ENCODE measurements at regions not wholly inside any gene's neighbourhood (a gene's known extent, or its start where the extent isn't known, plus 50 kb on each side); places are given as distances from the start of the nearest gene placed in this dataset.

DNA sequence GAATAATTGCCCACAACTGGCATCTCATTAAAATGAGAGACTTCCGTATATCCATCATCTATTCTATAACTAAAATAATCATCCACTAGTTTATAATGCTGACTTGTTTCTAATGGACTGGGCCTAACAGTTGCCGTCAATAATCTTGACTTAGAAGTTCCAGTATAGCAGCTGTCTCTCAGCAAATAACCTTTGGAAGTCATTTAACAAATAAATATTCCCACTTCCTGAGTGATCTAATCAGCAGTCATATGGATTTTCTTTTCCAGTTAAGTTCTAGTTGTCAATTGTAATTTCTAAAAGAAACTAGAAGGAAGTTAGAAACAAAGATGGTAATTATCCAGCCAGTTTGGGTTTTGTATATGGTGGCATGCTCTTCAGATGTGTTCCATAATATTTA is 177.8 kb downstream of the GXYLT1 start:
- H3K36me3 ChIP-seq (ENCODE audit: control insufficient read depth, insufficient read depth, low read length), result no peaks in the 10 kb centered on the region
- no peak overlapping the region for H3K27ac ChIP-seq (ENCODE audit: low read length)
- no peak for DNase-seq (ENCODE audit: low read depth, low spot score)
- no CpG with 5 or more reads among the region's 2 CpGs for WGBS (ENCODE audit: insufficient coverage, insufficient read length)
- H3K9me3 ChIP-seq (ENCODE audit: control insufficient read depth, insufficient read depth, low read length), result no peaks in the 10 kb centered on the region
- no peaks in the 10 kb centered on the region for H3K27me3 ChIP-seq (ENCODE audit: control insufficient read depth, insufficient read depth, low read length)
- H3K4me1 ChIP-seq (ENCODE audit: control insufficient read depth, insufficient read depth, low read length), result 0 out of 2 replicates have a peak, but pooled peaks cover 1% of the 10 kb centered on the region
- H3K4me3 ChIP-seq (ENCODE audit: low read length), result no peak overlapping the region

DNA sequence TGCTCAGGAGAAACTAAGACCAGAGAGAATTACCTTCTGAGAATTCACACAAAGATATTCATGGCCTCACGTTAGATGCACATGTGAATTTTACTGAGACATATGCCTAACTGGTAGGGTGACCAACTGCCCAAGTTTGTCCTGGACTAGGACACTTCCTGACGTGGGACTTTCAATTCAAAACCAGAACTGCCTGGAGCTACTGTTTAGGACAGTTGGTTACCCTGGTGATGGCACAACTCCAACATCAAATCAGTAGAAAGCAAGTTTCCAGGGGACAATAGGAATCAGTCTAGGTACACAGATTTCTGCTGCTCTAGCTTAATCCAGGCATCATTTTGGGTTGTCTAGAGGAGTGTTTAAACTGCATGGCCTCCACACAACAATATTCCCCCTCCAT is 178.7 kb downstream of the GXYLT1 start:
- 0 out of 2 replicates have a peak, but pooled peaks cover 1% of the 10 kb centered on the region for H3K4me1 ChIP-seq (ENCODE audit: control insufficient read depth, insufficient read depth, low read length)
- no peak overlapping the region for H3K4me3 ChIP-seq (ENCODE audit: low read length)
- no peak for DNase-seq (ENCODE audit: low read depth, low spot score)
- no peaks in the 10 kb centered on the region for H3K36me3 ChIP-seq (ENCODE audit: control insufficient read depth, insufficient read depth, low read length)
- no peaks in the 10 kb centered on the region for H3K27me3 ChIP-seq (ENCODE audit: control insufficient read depth, insufficient read depth, low read length)
- WGBS (ENCODE audit: insufficient coverage, insufficient read length), result no CpG with 5 or more reads among the region's 2 CpGs
- H3K9me3 ChIP-seq (ENCODE audit: control insufficient read depth, insufficient read depth, low read length), result no peaks in the 10 kb centered on the region
- no peak overlapping the region for H3K27ac ChIP-seq (ENCODE audit: low read length)

DNA sequence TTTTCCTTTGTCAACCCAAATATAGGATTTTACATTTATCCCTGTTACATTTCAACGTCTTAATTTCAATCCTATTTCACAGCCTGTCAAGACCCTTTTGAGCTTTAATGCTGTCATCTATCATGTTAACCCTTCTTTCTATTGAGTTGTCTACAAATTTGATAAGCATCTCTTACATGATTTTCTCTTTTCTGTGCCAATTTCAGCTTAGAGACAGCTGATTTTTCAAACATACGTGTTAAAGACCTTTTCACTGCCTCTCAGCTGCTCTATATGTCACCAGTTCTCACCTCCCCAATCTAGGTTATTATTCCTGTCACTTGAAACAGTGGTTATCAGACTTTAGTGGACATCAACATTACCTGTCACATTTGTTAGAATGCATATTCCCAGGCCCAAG is 181.3 kb downstream of the GXYLT1 start:
- H3K4me3 ChIP-seq (ENCODE audit: low read length), result no peak overlapping the region
- no peak overlapping the region for H3K27ac ChIP-seq (ENCODE audit: low read length)
- H3K9me3 ChIP-seq (ENCODE audit: control insufficient read depth, insufficient read depth, low read length), result no peaks in the 10 kb centered on the region
- H3K36me3 ChIP-seq (ENCODE audit: control insufficient read depth, insufficient read depth, low read length), result no peaks in the 10 kb centered on the region
- no peaks in the 10 kb centered on the region for H3K27me3 ChIP-seq (ENCODE audit: control insufficient read depth, insufficient read depth, low read length)
- no peaks in the 10 kb centered on the region for H3K4me1 ChIP-seq (ENCODE audit: control insufficient read depth, insufficient read depth, low read length)
- whole genome bisulfite sequencing (ENCODE audit: insufficient coverage, insufficient read length), result 100% methylated on average over 1 of the region's 2 CpGs
- DNase-seq (ENCODE audit: low read depth, low spot score), result no peak

DNA sequence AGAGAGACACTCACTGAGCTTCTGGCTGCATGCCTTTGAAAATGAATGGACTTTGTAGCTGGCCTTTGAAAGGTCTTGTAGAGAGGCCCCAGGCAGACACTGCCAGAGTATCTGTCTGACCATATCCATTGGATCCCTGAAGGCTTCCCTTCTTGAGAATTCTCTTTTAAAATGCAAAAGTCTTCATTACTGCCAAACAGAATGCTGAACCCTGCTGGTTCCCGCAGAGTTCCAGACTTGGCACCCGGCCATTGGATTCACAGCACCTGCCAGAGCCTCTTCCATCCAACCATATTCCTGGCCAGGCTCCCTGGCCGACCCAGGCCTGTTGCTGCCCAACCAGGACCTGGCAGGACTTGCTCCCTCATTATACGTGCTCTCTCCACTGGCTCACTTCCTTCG is 182.5 kb downstream of the GXYLT1 start:
- Histone ChIP-seq H3K27me3 (ENCODE audit: control insufficient read depth, insufficient read depth, low read length) (no peaks in the 10 kb centered on the region), H3K9me3 (ENCODE audit: control insufficient read depth, insufficient read depth, low read length) (no peaks in the 10 kb centered on the region), H3K4me3 (ENCODE audit: low read length) (no peak overlapping the region), H3K4me1 (ENCODE audit: control insufficient read depth, insufficient read depth, low read length) (no peaks in the 10 kb centered on the region), H3K36me3 (ENCODE audit: control insufficient read depth, insufficient read depth, low read length) (no peaks in the 10 kb centered on the region), H3K27ac (ENCODE audit: low read length) (no peak overlapping the region)
- no CpG with 5 or more reads among the region's 5 CpGs for WGBS (ENCODE audit: insufficient coverage, insufficient read length)
- no peak for DNase-seq (ENCODE audit: low read depth, low spot score)

DNA sequence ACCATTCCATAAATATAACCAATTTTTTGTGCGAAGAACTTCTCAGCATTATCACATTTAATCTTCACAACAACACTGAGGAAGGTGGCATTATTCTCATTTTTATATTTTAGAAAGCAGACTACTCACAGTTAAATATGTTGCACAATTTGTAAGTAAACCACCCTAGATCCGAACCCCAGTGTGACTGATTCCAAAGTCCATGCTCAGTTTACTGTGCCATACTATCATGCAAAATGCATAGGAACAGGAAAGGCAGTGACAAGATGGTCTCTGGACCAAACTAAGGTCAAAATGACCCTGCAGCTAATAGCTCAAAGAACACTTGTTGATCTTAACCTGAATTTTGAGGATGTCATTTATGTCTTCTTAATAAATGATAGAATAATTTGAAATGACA is 185.4 kb downstream of the GXYLT1 start:
- no peaks in the 10 kb centered on the region for H3K27me3 ChIP-seq (ENCODE audit: control insufficient read depth, insufficient read depth, low read length)
- H3K4me1 ChIP-seq (ENCODE audit: control insufficient read depth, insufficient read depth, low read length), result no peaks in the 10 kb centered on the region
- DNase-seq (ENCODE audit: low read depth, low spot score), result no peak
- H3K4me3 ChIP-seq (ENCODE audit: low read length), result no peak overlapping the region
- no peaks in the 10 kb centered on the region for H3K9me3 ChIP-seq (ENCODE audit: control insufficient read depth, insufficient read depth, low read length)
- no peaks in the 10 kb centered on the region for H3K36me3 ChIP-seq (ENCODE audit: control insufficient read depth, insufficient read depth, low read length)
- no CpG with 5 or more reads among the region's 2 CpGs for WGBS (ENCODE audit: insufficient coverage, insufficient read length)
- H3K27ac ChIP-seq (ENCODE audit: low read length), result no peak overlapping the region

DNA sequence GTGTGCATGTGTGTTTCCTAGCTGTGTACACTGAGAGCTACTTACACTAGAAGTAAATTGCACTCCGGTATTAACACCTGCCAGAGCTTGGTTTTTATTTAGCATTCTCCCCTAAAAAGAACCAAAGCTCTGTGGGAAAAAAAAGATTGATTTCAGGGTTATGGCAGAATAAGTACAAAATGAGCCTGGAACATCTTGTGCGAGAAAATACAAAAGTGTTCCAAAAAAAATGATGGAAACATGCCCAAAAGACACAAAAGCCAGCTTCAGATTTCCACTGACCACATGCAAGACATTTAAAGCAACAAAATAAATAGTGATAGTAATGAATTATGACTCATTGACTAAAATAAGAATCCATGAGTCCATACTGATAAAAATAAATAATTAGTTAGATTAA is 188.3 kb downstream of the GXYLT1 start:
- no CpG with 5 or more reads among the region's 2 CpGs for WGBS (ENCODE audit: insufficient coverage, insufficient read length)
- DNase-seq (ENCODE audit: low read depth, low spot score), result no peak
- no peaks in the 10 kb centered on the region for H3K9me3 ChIP-seq (ENCODE audit: control insufficient read depth, insufficient read depth, low read length)
- no peaks in the 10 kb centered on the region for H3K4me1 ChIP-seq (ENCODE audit: control insufficient read depth, insufficient read depth, low read length)
- no peaks in the 10 kb centered on the region for H3K27me3 ChIP-seq (ENCODE audit: control insufficient read depth, insufficient read depth, low read length)
- no peaks in the 10 kb centered on the region for H3K36me3 ChIP-seq (ENCODE audit: control insufficient read depth, insufficient read depth, low read length)
- H3K27ac ChIP-seq (ENCODE audit: low read length), result no peak overlapping the region
- H3K4me3 ChIP-seq (ENCODE audit: low read length), result no peak overlapping the region

DNA sequence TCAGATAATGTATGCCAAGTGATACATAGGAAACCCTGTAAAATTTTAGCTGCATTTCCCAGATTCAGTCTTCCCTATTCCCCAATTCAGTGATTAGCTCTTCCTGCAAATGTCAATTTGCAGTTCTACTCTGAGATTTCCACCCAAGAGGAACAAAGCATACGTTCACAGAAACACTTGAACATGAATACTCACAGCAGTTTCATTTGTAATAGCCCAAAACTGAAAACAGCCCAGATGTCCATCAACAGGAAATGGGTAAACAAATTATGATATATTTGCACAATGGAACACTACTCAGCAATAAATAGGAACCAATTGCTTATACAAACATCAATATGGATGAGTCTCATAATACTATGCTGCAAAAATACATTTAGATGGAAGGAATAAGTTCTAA is 194.2 kb downstream of the GXYLT1 start:
- DNase-seq (ENCODE audit: low read depth, low spot score), result no peak

DNA sequence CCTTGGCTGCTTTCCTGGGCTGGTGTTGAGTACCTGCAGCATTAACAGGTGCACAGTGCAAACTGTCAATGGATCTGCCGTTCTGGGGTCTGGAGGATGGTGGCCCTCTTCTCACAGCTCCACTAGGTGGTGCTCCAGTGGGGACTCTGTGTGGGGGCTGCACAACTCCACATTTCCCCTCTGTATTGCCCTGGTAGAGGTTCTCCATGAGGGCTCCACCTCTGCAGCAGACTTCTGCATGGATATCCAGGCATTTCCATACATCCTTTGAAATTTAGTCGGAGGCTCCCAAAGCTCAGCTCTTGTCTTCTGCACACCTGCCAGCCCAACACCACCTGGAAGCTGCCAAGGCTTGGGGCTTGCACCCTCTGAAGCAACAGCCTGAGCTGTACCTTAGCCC is 198.6 kb downstream of the GXYLT1 start:
- peaks cover 2% of the 10 kb centered on the region; the same call in 1 of the 2 replicates for H3K9me3 ChIP-seq (ENCODE audit: control insufficient read depth, insufficient read depth, low read length)
- no peaks in the 10 kb centered on the region for H3K27me3 ChIP-seq (ENCODE audit: control insufficient read depth, insufficient read depth, low read length)
- H3K27ac ChIP-seq (ENCODE audit: low read length), result no peak overlapping the region
- WGBS (ENCODE audit: insufficient coverage, insufficient read length), result no CpG with 5 or more reads among the region's 2 CpGs
- no peak overlapping the region for H3K4me3 ChIP-seq (ENCODE audit: low read length)
- no peak for DNase-seq (ENCODE audit: low read depth, low spot score)
- H3K4me1 ChIP-seq (ENCODE audit: control insufficient read depth, insufficient read depth, low read length), result no peaks in the 10 kb centered on the region
- no peaks in the 10 kb centered on the region for H3K36me3 ChIP-seq (ENCODE audit: control insufficient read depth, insufficient read depth, low read length)

More for the DNA sequence above, 194.2 kb downstream of the GXYLT1 start:
- WGBS (ENCODE audit: insufficient coverage, insufficient read length), result no CpG with 5 or more reads among the region's 1 CpG
- Histone ChIP-seq H3K4me1 (ENCODE audit: control insufficient read depth, insufficient read depth, low read length) (no peaks in the 10 kb centered on the region), H3K27me3 (ENCODE audit: control insufficient read depth, insufficient read depth, low read length) (no peaks in the 10 kb centered on the region), H3K4me3 (ENCODE audit: low read length) (no peak overlapping the region), H3K27ac (ENCODE audit: low read length) (no peak overlapping the region), H3K36me3 (ENCODE audit: control insufficient read depth, insufficient read depth, low read length) (no peaks in the 10 kb centered on the region), H3K9me3 (ENCODE audit: control insufficient read depth, insufficient read depth, low read length) (peaks cover 2% of the 10 kb centered on the region; the same call in 1 of the 2 replicates)

DNA sequence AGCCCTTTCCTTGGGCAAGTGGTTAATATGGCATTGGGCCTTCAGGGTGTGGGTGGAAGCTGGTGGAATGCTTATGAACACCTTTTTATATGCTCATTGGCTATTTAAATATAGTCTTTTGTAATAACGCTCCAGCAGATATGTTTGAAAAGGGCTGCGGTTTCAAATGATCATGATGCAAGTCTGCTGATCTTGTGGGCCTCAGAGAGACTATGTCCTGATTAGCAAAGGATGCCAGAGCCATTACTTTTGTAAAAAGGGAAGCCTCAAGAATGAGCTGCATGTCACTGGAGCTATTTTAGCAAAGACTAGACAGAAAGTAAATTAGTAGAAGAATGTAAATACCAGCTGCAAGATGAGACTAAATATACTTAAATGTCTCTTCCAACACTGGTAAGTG is 200.5 kb downstream of the GXYLT1 start:
- no peak overlapping the region for H3K27ac ChIP-seq (ENCODE audit: low read length)
- H3K4me3 ChIP-seq (ENCODE audit: low read length), result no peak overlapping the region
- no peaks in the 10 kb centered on the region for H3K4me1 ChIP-seq (ENCODE audit: control insufficient read depth, insufficient read depth, low read length)
- no CpG with 5 or more reads among the region's 2 CpGs for WGBS (ENCODE audit: insufficient coverage, insufficient read length)
- H3K27me3 ChIP-seq (ENCODE audit: control insufficient read depth, insufficient read depth, low read length), result no peaks in the 10 kb centered on the region
- H3K9me3 ChIP-seq (ENCODE audit: control insufficient read depth, insufficient read depth, low read length), result peaks cover 2% of the 10 kb centered on the region; the same call in 1 of the 2 replicates
- DNase-seq (ENCODE audit: low read depth, low spot score), result no peak
- no peaks in the 10 kb centered on the region for H3K36me3 ChIP-seq (ENCODE audit: control insufficient read depth, insufficient read depth, low read length)

DNA sequence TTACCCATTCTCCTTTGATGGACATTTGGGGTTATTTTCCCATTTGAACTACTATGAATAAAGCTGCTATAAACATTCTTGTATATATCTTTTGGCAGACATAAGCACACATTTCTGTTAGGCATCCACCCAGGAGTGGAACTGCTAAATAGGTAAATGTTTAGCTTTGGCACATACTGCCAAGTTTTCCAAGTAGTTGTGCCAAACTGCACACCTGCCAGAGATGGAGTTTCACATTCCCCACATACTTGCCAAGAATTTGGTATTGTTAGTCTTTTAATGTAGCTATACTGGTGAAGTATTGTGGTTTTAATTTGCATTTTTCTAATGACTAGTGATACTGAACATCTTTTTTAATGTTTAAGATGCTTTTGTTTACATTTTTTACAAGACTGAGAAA is 201.0 kb downstream of the GXYLT1 start:
- no peak overlapping the region for H3K27ac ChIP-seq (ENCODE audit: low read length)
- H3K4me1 ChIP-seq (ENCODE audit: control insufficient read depth, insufficient read depth, low read length), result no peaks in the 10 kb centered on the region
- no peaks in the 10 kb centered on the region for H3K27me3 ChIP-seq (ENCODE audit: control insufficient read depth, insufficient read depth, low read length)
- no peak overlapping the region for H3K4me3 ChIP-seq (ENCODE audit: low read length)
- peaks cover 2% of the 10 kb centered on the region; the same call in 1 of the 2 replicates for H3K9me3 ChIP-seq (ENCODE audit: control insufficient read depth, insufficient read depth, low read length)
- no peak for DNase-seq (ENCODE audit: low read depth, low spot score)
- H3K36me3 ChIP-seq (ENCODE audit: control insufficient read depth, insufficient read depth, low read length), result no peaks in the 10 kb centered on the region

DNA sequence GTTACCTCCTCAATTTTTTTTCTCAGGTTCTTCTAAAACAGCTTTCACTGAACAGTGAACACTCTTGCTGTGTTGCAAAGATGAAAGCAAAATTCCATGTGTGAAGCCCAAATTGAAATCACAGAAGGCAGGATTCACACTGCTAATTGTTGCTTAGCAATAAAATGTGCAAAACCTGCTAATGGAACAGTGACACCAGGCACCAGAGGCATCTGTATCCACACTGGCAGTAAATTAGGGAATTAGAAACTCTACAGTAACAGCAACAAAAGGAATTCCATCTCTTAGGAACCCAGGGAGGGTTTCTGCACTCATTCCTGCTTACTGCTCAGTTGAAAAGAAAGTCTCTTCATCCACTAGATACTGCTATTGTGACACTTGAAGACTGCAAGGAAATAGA is 202.3 kb downstream of the GXYLT1 start:
- DNase-seq (ENCODE audit: low read depth, low spot score), result no peak

More for the DNA sequence above, 202.3 kb downstream of the GXYLT1 start:
- H3K27me3 ChIP-seq (ENCODE audit: control insufficient read depth, insufficient read depth, low read length), result no peaks in the 10 kb centered on the region
- no peak overlapping the region for H3K4me3 ChIP-seq (ENCODE audit: low read length)
- H3K27ac ChIP-seq (ENCODE audit: low read length), result no peak overlapping the region
- no peaks in the 10 kb centered on the region for H3K4me1 ChIP-seq (ENCODE audit: control insufficient read depth, insufficient read depth, low read length)
- no peaks in the 10 kb centered on the region for H3K36me3 ChIP-seq (ENCODE audit: control insufficient read depth, insufficient read depth, low read length)
- H3K9me3 ChIP-seq (ENCODE audit: control insufficient read depth, insufficient read depth, low read length), result peaks cover 2% of the 10 kb centered on the region; the same call in 1 of the 2 replicates
